GM12878 (cell line): ENCODE measurements at regions not wholly inside any gene's neighbourhood (a gene's known extent, or its start where the extent isn't known, plus 50 kb on each side); places are given as distances from the start of the nearest gene placed in this dataset.

Experiments
- ATAC-seq: fragments of 200-7000 bp; cut with Tn5 transposase; 3 replicates; pipeline ENCODE4 v1.9.1; 2020; ENCODE audit warnings: mild to moderate bottlenecking, moderate library complexity
- BruUV-seq: library from RNA; stranded (reverse); fragments of 400-500 nt; replicated peaks from 2 replicates; lab custom pipeline; 2021; lab: Mats Ljungman, UMichigan
- CTCF ChIA-PET: fragments of 300-600 bp; sonication (Branson Sonifier 250); formaldehyde crosslinking; extraction: SDS; loops from one replicate; lab custom pipeline; 2021; ENCODE audit warnings: inconsistent platforms; lab: Yijun Ruan, JAX
- POLR2A ChIA-PET: fragments of 350-600 bp; formaldehyde crosslinking; extraction: SDS; loops from one replicate; lab custom pipeline; 2021; ENCODE audit warnings: inconsistent platforms; lab: Charles Lee
- RAD21 ChIA-PET: fragments of 300-600 bp; sonication (Branson Sonifier 250); formaldehyde crosslinking; loops from one replicate; lab custom pipeline; 2023; ENCODE audit warnings: antibody characterized with exemption; ENCODE audit not compliant: unreplicated experiment; lab: Charles Lee
- SMC1A ChIA-PET: fragments of 300-600 bp; sonication (Branson Sonifier 250); formaldehyde crosslinking; loops from one replicate; lab custom pipeline; 2023; ENCODE audit not compliant: unreplicated experiment, uncharacterized antibody; lab: Charles Lee
- DNase-seq: peaks from one replicate; pipeline ENCODE4 v3.0.0-alpha.2; 2011; ENCODE audit warnings: low read depth, low spot score
- FAIRE-seq: peaks from 3 replicates; lab custom pipeline; 2011; peaks lifted over from hg19 to GRCh38; lab: Jason Lieb, UNC
- H2AFZ ChIP-seq: 2 replicates; pipeline ENCODE4 v1.6.0; 2011; ENCODE audit warnings: low read depth, low read length, control low read depth; ENCODE audit not compliant: control insufficient read depth
- H3K27ac ChIP-seq: 2 replicates; pipeline ENCODE4 v1.5.1; 2011; ENCODE audit warnings: control low read depth; ENCODE audit not compliant: control insufficient read depth, insufficient read depth
- H3K27me3 ChIP-seq, 2 experiments: replicated peaks in 1 of 2; 2 replicates each; pipeline versions ENCODE4 v1.6.0 to v1.6.1; 2011; ENCODE audit warnings: low read length in 1 of 2; ENCODE audit not compliant: control insufficient read depth in 2 of 2, insufficient read depth in 2 of 2
- H3K36me3 ChIP-seq, 2 experiments: 2 replicates each; pipeline ENCODE4 v1.5.1; 2011; ENCODE audit warnings: low read length in 1 of 2; ENCODE audit not compliant: control insufficient read depth in 2 of 2, insufficient read depth in 2 of 2
- H3K4me1 ChIP-seq: 2 replicates; pipeline ENCODE4 v1.6.1; 2011; ENCODE audit warnings: mild to moderate bottlenecking, low read length, moderate library complexity, mixed read lengths; ENCODE audit not compliant: control insufficient read depth, insufficient read depth
- H3K4me2 ChIP-seq: 2 replicates; pipeline ENCODE4 v1.6.0; 2011; ENCODE audit warnings: control low read depth; ENCODE audit not compliant: control insufficient read depth, insufficient read depth
- H3K4me3 ChIP-seq: fragments of 200-600 bp; sonication (generic); 2 replicates; pipeline ENCODE4 v1.5.1; 2016
- H3K79me2 ChIP-seq: 2 replicates; pipeline ENCODE4 v1.6.0; 2011; ENCODE audit warnings: low read length; ENCODE audit not compliant: control insufficient read depth, insufficient read depth
- H3K9ac ChIP-seq: 2 replicates; pipeline ENCODE4 v1.8.0; 2011; ENCODE audit warnings: low read length, control low read depth, mixed read lengths; ENCODE audit not compliant: control insufficient read depth, insufficient read depth
- H3K9me3 ChIP-seq: replicated peaks from 3 replicates; pipeline ENCODE4 v1.5.1; 2011; ENCODE audit warnings: mild to moderate bottlenecking, low read length; ENCODE audit not compliant: control insufficient read depth, insufficient read depth
- H4K20me1 ChIP-seq: 2 replicates; pipeline ENCODE4 v1.6.0; 2011; ENCODE audit not compliant: control insufficient read depth, insufficient read depth
- ASH2L ChIP-seq: fragments of 300-600, 200-600 bp; sonication (generic); IDR thresholded peaks from 2 replicates; pipeline ENCODE4 v1.6.1; 2017; ENCODE audit warnings: low read depth, mild to moderate bottlenecking, borderline replicate concordance
- ATF7 ChIP-seq: fragments of 450-650 bp; IDR thresholded peaks from 2 replicates; pipeline ENCODE4 v1.6.1; 2016; ENCODE audit warnings: low read depth, mild to moderate bottlenecking
- BCL11A ChIP-seq: IDR thresholded peaks from 2 replicates; pipeline ENCODE4 v1.6.1; 2011; ENCODE audit warnings: low read depth, low read length
- EZH2 ChIP-seq: IDR thresholded peaks from 2 replicates; pipeline ENCODE4 v1.6.1; 2012; ENCODE audit warnings: low read depth, mild to moderate bottlenecking, control low read depth, inconsistent platforms, low read length, borderline replicate concordance; ENCODE audit not compliant: control insufficient read depth
- JUND ChIP-seq: IDR thresholded peaks from 2 replicates; pipeline ENCODE4 v1.6.1; 2012; ENCODE audit warnings: low read depth, mild to moderate bottlenecking, low read length, improper control_type of control experiment, moderate library complexity
- MEF2B ChIP-seq: fragments of 450-650 bp; IDR thresholded peaks from 2 replicates; pipeline ENCODE4 v1.6.1; 2018; ENCODE audit warnings: mild to moderate bottlenecking, moderate library complexity; ENCODE audit not compliant: partially characterized antibody, poor library complexity, severe bottlenecking
- NFXL1 ChIP-seq: fragments of 450-650 bp; IDR thresholded peaks from 2 replicates; pipeline ENCODE4 v1.6.1; 2017; ENCODE audit warnings: antibody characterized with exemption, mild to moderate bottlenecking, borderline replicate concordance
- NRF1 ChIP-seq: conservative IDR thresholded peaks from 2 replicates; pipeline ENCODE4 v1.6.1; 2011; ENCODE audit warnings: mild to moderate bottlenecking, low read depth, low read length, improper control_type of control experiment
- PKNOX1 ChIP-seq: fragments of 450-650 bp; IDR thresholded peaks from 2 replicates; pipeline ENCODE4 v1.6.1; 2016; ENCODE audit warnings: mild to moderate bottlenecking
- POU2F2 ChIP-seq: IDR thresholded peaks from 3 replicates; pipeline ENCODE4 v1.6.1; 2011; ENCODE audit warnings: low read depth, mild to moderate bottlenecking, low read length, borderline replicate concordance
- RFX5 ChIP-seq: IDR thresholded peaks from 2 replicates; pipeline ENCODE4 v1.6.1; 2011; ENCODE audit warnings: low read depth, low read length, improper control_type of control experiment
- SMARCA5 ChIP-seq: fragments of 450-650 bp; IDR thresholded peaks from 2 replicates; pipeline ENCODE4 v1.6.1; 2017; ENCODE audit warnings: mild to moderate bottlenecking
- ZNF217 ChIP-seq: fragments of 450-650 bp; IDR thresholded peaks from 2 replicates; pipeline ENCODE4 v1.6.1; 2017; ENCODE audit warnings: antibody characterized with exemption, mild to moderate bottlenecking
- ZNF24 ChIP-seq: fragments of 450-650 bp; IDR thresholded peaks from 2 replicates; pipeline ENCODE4 v1.6.1; 2017; ENCODE audit warnings: antibody characterized with exemption, mild to moderate bottlenecking
- ZNF384 ChIP-seq: IDR thresholded peaks from 2 replicates; pipeline ENCODE4 v1.6.1; 2012; ENCODE audit warnings: low read depth, mild to moderate bottlenecking, low read length, improper control_type of control experiment, borderline replicate concordance
- WGBS: methylation state at CpG from one replicate; pipeline ENCODE4 v1.1.6; 2016; ENCODE audit warnings: low lambda C conversion rate; ENCODE audit not compliant: insufficient replicate concordance, insufficient coverage; ENCODE audit errors: missing lambda C conversion rate; 5-methylcytosine and 5-hydroxymethylcytosine counted together
- in situ Hi-C: fragments of 300-500 bp; cut with MboI; formaldehyde crosslinking; loops from 9 replicates; pipeline ENCODE4 v1.14.3; 2018; ENCODE audit warnings: mixed read lengths
- intact Hi-C: fragments of 100-400 bp; cut with micrococcal nuclease; formaldehyde crosslinking; loops from one replicate; pipeline ENCODE4 v1.14.2; 2022; ENCODE audit not compliant: unreplicated experiment
- TF ChIP-seq, protein P1 (sequence below): IDR thresholded peaks from 2 replicates; pipeline ENCODE4 v1.6.1; 2011; ENCODE audit warnings: low read depth, low read length, improper control_type of control experiment, borderline replicate concordance
- TF ChIP-seq, protein P2 (sequence below): IDR thresholded peaks from 2 replicates; pipeline ENCODE4 v1.6.1; 2012; ENCODE audit warnings: low read depth, low read length, improper control_type of control experiment
- TF ChIP-seq, protein P3 (sequence below): IDR thresholded peaks from 2 replicates; pipeline ENCODE4 v1.6.1; 2012; ENCODE audit warnings: low read depth, low read length, improper control_type of control experiment
- TF ChIP-seq, protein P4 (sequence below): fragments of 450-650 bp; IDR thresholded peaks from 2 replicates; pipeline ENCODE4 v1.6.1; 2014; ENCODE audit warnings: mild to moderate bottlenecking

DNA sequence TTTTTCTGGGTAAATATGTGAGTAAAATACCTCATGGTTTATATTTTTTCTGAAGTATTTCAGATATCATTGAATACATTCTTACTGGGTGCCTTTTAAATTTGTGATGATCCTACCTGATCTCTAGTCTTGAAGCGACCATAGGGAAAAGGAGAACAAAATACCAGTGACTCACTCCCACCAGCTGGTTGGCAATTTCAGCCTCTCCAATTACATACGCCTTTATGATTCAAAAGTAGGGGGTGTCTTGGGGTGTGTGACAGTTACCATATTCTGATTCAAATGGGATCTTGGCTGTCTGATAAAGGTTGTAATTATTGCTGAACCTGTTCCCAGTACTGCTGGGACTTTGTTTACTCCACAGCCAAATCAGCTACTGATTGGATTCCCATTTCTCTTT, 175.9 kb upstream of the NXPH2 start:
- Histone ChIP-seq H3K79me2 (no peaks in the 10 kb centered on the region), H3K9ac (no peak overlapping the region), H2AFZ (no peak overlapping the region), H4K20me1 (no peaks in the 10 kb centered on the region), H3K4me1 (no peaks in the 10 kb centered on the region), H3K9me3 (no peaks in the 10 kb centered on the region)
- ChIA-PET POLR2A (no interaction called here), RAD21 (no interaction called here), SMC1A (no interaction called here), CTCF (no interaction called here)
- ATAC-seq (no peak), DNase-seq (no peak), FAIRE-seq (no peak)
- in situ Hi-C loops: no loop called here
- WGBS: 3% methylated on average over 2 of the region's 2 CpGs
- BruUV-seq: no TSS peak
- TF ChIP-seq, protein P1, sequence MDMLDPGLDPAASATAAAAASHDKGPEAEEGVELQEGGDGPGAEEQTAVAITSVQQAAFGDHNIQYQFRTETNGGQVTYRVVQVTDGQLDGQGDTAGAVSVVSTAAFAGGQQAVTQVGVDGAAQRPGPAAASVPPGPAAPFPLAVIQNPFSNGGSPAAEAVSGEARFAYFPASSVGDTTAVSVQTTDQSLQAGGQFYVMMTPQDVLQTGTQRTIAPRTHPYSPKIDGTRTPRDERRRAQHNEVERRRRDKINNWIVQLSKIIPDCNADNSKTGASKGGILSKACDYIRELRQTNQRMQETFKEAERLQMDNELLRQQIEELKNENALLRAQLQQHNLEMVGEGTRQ: no peak
- TF ChIP-seq ZNF217: no peak
- TF ChIP-seq MEF2B: no peak
- no peak for TF ChIP-seq BCL11A
- TF ChIP-seq, protein P2, sequence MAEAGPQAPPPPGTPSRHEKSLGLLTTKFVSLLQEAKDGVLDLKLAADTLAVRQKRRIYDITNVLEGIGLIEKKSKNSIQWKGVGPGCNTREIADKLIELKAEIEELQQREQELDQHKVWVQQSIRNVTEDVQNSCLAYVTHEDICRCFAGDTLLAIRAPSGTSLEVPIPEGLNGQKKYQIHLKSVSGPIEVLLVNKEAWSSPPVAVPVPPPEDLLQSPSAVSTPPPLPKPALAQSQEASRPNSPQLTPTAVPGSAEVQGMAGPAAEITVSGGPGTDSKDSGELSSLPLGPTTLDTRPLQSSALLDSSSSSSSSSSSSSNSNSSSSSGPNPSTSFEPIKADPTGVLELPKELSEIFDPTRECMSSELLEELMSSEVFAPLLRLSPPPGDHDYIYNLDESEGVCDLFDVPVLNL: no peak
- no peak for TF ChIP-seq NFXL1
- TF ChIP-seq, protein P3, sequence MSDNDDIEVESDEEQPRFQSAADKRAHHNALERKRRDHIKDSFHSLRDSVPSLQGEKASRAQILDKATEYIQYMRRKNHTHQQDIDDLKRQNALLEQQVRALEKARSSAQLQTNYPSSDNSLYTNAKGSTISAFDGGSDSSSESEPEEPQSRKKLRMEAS: no peak
- no peak for TF ChIP-seq ASH2L
- TF ChIP-seq POU2F2: no peak
- no peak for TF ChIP-seq SMARCA5
- TF ChIP-seq EZH2: no peak
- no peak for TF ChIP-seq JUND
- no peak for TF ChIP-seq ZNF384
- no peak for TF ChIP-seq PKNOX1
- TF ChIP-seq, protein P4, sequence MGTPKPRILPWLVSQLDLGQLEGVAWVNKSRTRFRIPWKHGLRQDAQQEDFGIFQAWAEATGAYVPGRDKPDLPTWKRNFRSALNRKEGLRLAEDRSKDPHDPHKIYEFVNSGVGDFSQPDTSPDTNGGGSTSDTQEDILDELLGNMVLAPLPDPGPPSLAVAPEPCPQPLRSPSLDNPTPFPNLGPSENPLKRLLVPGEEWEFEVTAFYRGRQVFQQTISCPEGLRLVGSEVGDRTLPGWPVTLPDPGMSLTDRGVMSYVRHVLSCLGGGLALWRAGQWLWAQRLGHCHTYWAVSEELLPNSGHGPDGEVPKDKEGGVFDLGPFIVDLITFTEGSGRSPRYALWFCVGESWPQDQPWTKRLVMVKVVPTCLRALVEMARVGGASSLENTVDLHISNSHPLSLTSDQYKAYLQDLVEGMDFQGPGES: no peak
- no peak for TF ChIP-seq ATF7
- TF ChIP-seq ZNF24: no peak
- TF ChIP-seq RFX5: no peak
- TF ChIP-seq NRF1: no peak
- TF ChIP-seq, all 136 proteins: peak for 0
- Histone ChIP-seq H3K27me3 (no peaks in the 10 kb centered on the region), H3K27ac (no peak overlapping the region), H3K4me3 (no peak overlapping the region), H3K4me2 (no peak overlapping the region), H3K36me3 (no peaks in the 10 kb centered on the region)
- intact Hi-C loops: no loop called here
